LNCaP clone FGC (cell line): ENCODE measurements at regions not wholly inside any gene's neighbourhood (a gene's known extent, or its start where the extent isn't known, plus 50 kb on each side); places are given as distances from the start of the nearest gene placed in this dataset.
A peak's percentile ranks its signal among the peaks of the same experiment; 100 is the strongest.

Experiments used
- DNase-seq: peaks from one replicate; pipeline ENCODE4 v3.0.0-alpha.2; 2011; ENCODE audit warnings: low read depth
- H3K4me3 ChIP-seq: 2 replicates; pipeline ENCODE4 v1.5.1; 2011; ENCODE audit warnings: mild to moderate bottlenecking, low read depth, low read length, control low read depth
- TF ChIP-seq, protein P1 (sequence below): IDR thresholded peaks from 2 replicates; pipeline ENCODE4 v1.5.1; 2012; ENCODE audit warnings: mild to moderate bottlenecking; ENCODE audit not compliant: control insufficient read depth, insufficient read depth; ENCODE audit errors: extremely low read depth

DNA sequence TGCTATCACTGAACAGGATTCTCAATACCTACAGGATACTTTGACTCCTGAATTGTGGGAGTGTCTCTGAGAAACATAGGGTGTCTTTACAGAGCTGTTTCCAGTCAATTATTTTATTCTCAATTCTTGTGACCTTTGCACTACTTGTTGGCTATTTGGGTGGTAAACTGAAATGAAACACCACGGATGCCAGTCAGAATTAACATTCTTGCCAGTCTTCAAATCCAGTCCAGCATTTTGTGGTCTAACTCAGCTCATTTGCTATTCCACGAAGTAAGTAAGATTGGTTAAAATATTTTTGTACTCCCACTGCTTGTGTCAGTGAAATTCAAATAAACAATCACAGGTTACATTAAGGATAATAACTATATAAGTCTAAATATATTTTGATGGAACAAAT, 197.9 kb downstream of the ANKRD50 start:
- no peak overlapping the region for H3K4me3 ChIP-seq
- DNase-seq = no peak
- TF ChIP-seq, protein P1, sequence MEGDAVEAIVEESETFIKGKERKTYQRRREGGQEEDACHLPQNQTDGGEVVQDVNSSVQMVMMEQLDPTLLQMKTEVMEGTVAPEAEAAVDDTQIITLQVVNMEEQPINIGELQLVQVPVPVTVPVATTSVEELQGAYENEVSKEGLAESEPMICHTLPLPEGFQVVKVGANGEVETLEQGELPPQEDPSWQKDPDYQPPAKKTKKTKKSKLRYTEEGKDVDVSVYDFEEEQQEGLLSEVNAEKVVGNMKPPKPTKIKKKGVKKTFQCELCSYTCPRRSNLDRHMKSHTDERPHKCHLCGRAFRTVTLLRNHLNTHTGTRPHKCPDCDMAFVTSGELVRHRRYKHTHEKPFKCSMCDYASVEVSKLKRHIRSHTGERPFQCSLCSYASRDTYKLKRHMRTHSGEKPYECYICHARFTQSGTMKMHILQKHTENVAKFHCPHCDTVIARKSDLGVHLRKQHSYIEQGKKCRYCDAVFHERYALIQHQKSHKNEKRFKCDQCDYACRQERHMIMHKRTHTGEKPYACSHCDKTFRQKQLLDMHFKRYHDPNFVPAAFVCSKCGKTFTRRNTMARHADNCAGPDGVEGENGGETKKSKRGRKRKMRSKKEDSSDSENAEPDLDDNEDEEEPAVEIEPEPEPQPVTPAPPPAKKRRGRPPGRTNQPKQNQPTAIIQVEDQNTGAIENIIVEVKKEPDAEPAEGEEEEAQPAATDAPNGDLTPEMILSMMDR = no peak

DNA sequence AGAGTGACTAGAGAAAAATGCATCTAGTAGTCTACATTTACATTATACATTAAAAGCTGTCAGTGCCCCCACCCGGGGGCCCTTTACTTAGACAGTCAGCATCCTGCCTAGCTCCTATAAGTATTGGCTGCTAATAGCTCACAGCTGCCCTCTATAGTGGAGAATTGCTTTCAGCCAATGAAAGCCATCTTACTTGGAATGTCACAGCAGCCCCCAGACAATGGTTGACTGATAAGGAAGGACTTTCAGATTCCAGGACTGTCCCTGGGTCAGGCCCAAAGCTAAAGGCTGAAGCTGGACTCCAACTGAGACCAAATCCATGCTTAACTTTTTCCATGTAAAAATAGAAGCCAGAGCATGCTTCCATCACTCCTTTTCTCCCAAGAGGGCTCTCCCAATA, 196.9 kb downstream of the ANKRD50 start:
- no peak for DNase-seq
- TF ChIP-seq, protein P1 = no peak

DNA sequence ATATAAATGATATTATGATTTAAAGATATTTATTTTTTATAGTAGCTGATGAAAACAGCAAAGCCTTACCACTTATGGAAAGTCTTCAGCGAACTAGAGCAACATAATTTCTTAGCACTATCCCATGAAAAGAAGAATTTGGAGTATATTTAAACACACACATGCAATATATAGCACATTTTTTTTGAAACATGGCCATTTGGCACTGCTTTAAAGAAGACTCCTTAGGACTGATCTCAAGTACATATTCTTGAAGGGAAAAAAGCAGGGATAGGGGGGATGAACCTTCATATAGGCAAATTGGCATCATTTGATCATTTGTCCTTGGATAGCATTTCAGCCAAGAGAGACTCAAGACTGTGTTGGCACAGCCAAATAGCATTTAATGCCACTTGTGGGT, 193.3 kb downstream of the ANKRD50 start:
- TF ChIP-seq, protein P1 = no peak
- no peak overlapping the region for H3K4me3 ChIP-seq
- no peak for DNase-seq

More for the DNA sequence above, 196.9 kb downstream of the ANKRD50 start:
- H3K4me3 ChIP-seq = no peak overlapping the region

DNA sequence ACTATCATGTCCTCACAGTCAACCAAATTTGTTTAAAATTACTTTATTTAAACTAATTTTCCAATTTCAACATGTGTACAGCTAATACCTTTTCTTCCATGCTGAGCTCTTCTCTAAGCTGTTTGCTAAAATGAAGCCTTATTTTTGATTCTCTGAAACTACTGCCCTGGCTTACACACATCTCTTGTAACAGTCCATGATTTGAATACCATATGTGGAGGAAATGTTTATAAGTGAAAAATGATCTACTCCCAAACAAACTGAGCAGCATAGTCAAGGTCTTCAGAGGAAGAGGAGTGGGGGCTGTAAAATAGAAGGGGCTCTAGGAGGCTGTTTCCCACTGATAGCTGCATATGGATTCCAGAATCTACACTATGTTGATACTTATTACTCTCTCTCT, 188.7 kb downstream of the ANKRD50 start:
- no peak overlapping the region for H3K4me3 ChIP-seq
- TF ChIP-seq, protein P1 = no peak
- no peak for DNase-seq

DNA sequence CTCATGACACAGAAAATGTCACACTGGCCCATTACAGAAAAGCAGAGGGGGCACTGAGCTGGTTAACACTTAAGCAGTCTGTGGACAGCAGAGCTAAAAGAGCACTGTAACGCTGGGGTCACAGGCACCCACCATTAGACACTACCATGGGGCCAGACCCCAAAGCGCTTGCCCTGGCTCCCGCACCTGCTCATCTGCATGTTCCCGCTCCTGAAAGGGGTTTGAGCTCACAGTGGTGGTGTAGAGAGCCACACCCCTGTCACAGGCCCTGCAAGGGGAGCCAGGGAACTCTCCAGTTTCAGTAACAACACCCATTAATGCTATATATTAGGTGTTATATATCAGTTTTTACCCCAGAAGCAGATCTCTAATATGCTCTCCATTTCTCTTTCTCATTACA, 187.0 kb downstream of the ANKRD50 start:
- TF ChIP-seq, protein P1 = no peak
- no peak overlapping the region for H3K4me3 ChIP-seq
- no peak for DNase-seq

DNA sequence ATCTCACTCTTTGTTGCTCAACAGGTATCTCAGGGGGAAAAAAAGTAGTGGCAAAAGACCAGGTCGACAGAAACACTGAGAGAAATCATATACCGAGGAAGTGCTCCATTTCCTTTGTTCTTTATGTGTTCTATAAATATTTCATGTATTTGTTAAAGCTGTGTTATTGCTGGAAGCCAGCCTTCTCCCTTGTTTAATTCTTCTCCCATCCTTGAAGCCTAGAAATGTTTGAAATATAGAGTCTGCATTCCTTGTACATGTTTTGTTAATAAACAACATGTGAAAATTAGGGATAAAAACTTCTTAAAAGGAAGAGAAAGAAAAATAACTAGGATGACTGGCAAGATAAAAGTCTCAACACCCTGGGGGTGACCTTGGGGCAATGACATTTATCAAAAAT, 186.2 kb downstream of the ANKRD50 start:
- no peak overlapping the region for H3K4me3 ChIP-seq
- TF ChIP-seq, protein P1 = no peak
- DNase-seq = peak; percentile 13

DNA sequence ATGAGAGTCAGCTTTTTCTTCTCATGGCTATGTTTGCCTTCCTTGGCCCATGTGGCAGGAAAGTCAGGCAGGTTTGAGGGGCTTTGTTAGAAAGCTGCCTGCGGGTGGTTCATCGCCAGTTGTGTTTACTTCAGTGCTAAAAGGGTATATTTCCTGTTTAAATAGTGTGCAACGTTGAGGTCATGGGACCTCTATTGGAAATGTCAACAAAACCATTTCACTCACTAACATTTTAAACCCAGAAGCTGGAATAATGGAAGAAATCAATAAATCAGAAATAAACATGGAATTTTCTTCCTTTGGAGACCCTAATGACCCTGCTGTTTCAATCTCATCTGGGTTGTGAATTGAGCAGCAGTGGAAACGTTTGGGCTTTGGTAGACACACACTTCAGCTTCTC, 185.8 kb downstream of the ANKRD50 start:
- TF ChIP-seq, protein P1 = no peak
- H3K4me3 ChIP-seq = no peak overlapping the region
- DNase-seq = no peak
